ENCODE measurements at regions not wholly inside any gene's neighbourhood (a gene's known extent, or its start where the extent isn't known, plus 50 kb on each side); places are given as distances from the start of the nearest gene placed in this dataset.

- Histone ChIP-seq H3K27ac (ENCODE audit: low read depth, low read length) (no peak overlapping the region), H3K9me3 (ENCODE audit: insufficient read depth, low read depth, low read length) (no peaks in the 10 kb centered on the region), H3K9ac (ENCODE audit: low read length) (no peak overlapping the region), H2AFZ (ENCODE audit: low read depth, low read length) (no peak overlapping the region), H4K20me1 (ENCODE audit: insufficient read depth, low read length) (no peaks in the 10 kb centered on the region), H3K36me3 (ENCODE audit: insufficient read depth, low read length) (no peaks in the 10 kb centered on the region), H3K4me3 (ENCODE audit: insufficient read depth, low read depth, low read length) (no peak overlapping the region), H3K27me3 (ENCODE audit: insufficient read depth, low read length) (no peaks in the 10 kb centered on the region), H3K4me1 (ENCODE audit: insufficient read depth, low read length) (peaks cover 9% of the 10 kb centered on the region), H3K79me2 (ENCODE audit: insufficient read depth, low read length) (no peaks in the 10 kb centered on the region), H3K4me2 (ENCODE audit: low read length) (no peak overlapping the region)
- no peak for TF ChIP-seq EZH2 (IDR thresholded peaks at IDR 0.05; ENCODE audit: insufficient read depth, low read length)
- Mint-ChIP-seq H3K27ac (ENCODE audit: unreplicated experiment) (no peak overlapping the region), H3K36me3 (ENCODE audit: low read depth, unreplicated experiment) (peaks cover 2% of the 10 kb centered on the region), H3K27me3 (ENCODE audit: low read depth, unreplicated experiment) (peaks cover 15% of the 10 kb centered on the region), H3K9me3 (ENCODE audit: unreplicated experiment) (peaks cover 2% of the 10 kb centered on the region), H3K4me1 (ENCODE audit: low read depth, unreplicated experiment) (no peaks in the 10 kb centered on the region), H3K4me3 (ENCODE audit: unreplicated experiment) (no peak overlapping the region)
- FAIRE-seq (no peak), DNase-seq (ENCODE audit: low read depth) (no peak)
Measured at GRCh38 chr22:27171212-27171611, 513.8 kb downstream of the MIAT start.

- no peaks in the 10 kb centered on the region for H3K4me1 Mint-ChIP-seq (ENCODE audit: low read depth, unreplicated experiment)
- FAIRE-seq: no peak
- H3K9ac ChIP-seq (ENCODE audit: low read length): no peak overlapping the region
- no peaks in the 10 kb centered on the region for H3K36me3 Mint-ChIP-seq (ENCODE audit: low read depth, unreplicated experiment)
- H3K9me3 Mint-ChIP-seq (ENCODE audit: unreplicated experiment): no peaks in the 10 kb centered on the region
- DNase-seq (ENCODE audit: low read depth): no peak
- H3K27me3 ChIP-seq (ENCODE audit: insufficient read depth, low read length): no peaks in the 10 kb centered on the region
- H3K79me2 ChIP-seq (ENCODE audit: insufficient read depth, low read length): no peaks in the 10 kb centered on the region
- TF ChIP-seq CTCF (IDR thresholded peaks at IDR 0.05; ENCODE audit: insufficient read depth, low read depth, low read length) (no peak), EZH2 (IDR thresholded peaks at IDR 0.05; ENCODE audit: insufficient read depth, low read length) (no peak)
- no peak overlapping the region for H3K4me2 ChIP-seq (ENCODE audit: low read length)
- no peak overlapping the region for H3K27ac Mint-ChIP-seq (ENCODE audit: unreplicated experiment)
- H3K27ac ChIP-seq (ENCODE audit: low read depth, low read length): no peak overlapping the region
- H4K20me1 ChIP-seq (ENCODE audit: insufficient read depth, low read length): no peaks in the 10 kb centered on the region
- H3K36me3 ChIP-seq (ENCODE audit: insufficient read depth, low read length): no peaks in the 10 kb centered on the region
- peaks cover 11% of the 10 kb centered on the region for H3K27me3 Mint-ChIP-seq (ENCODE audit: low read depth, unreplicated experiment)
- H3K4me3 ChIP-seq (ENCODE audit: insufficient read depth, low read depth, low read length): no peak overlapping the region
- no peak overlapping the region for H3K4me3 Mint-ChIP-seq (ENCODE audit: unreplicated experiment)
- H2AFZ ChIP-seq (ENCODE audit: low read depth, low read length): no peak overlapping the region
- no peaks in the 10 kb centered on the region for H3K9me3 ChIP-seq (ENCODE audit: insufficient read depth, low read depth, low read length)
- peaks cover 9% of the 10 kb centered on the region for H3K4me1 ChIP-seq (ENCODE audit: insufficient read depth, low read length)
Measured at GRCh38 chr22:27173530-27173929, 516.1 kb downstream of the MIAT start.

GRCh38 chr22:27175021-27175838, 517.8 kb downstream of the MIAT start:
- Histone ChIP-seq H3K36me3 (ENCODE audit: insufficient read depth, low read length) (no peaks in the 10 kb centered on the region), H3K79me2 (ENCODE audit: insufficient read depth, low read length) (no peaks in the 10 kb centered on the region), H3K4me3 (ENCODE audit: insufficient read depth, low read depth, low read length) (no peak overlapping the region), H3K9me3 (ENCODE audit: insufficient read depth, low read depth, low read length) (no peaks in the 10 kb centered on the region), H3K9ac (ENCODE audit: low read length) (no peak overlapping the region), H3K4me2 (ENCODE audit: low read length) (no peak overlapping the region), H3K27me3 (ENCODE audit: insufficient read depth, low read length) (no peaks in the 10 kb centered on the region), H3K27ac (ENCODE audit: low read depth, low read length) (no peak overlapping the region), H4K20me1 (ENCODE audit: insufficient read depth, low read length) (no peaks in the 10 kb centered on the region), H2AFZ (ENCODE audit: low read depth, low read length) (no peak overlapping the region), H3K4me1 (ENCODE audit: insufficient read depth, low read length) (peaks cover 6% of the 10 kb centered on the region)
- FAIRE-seq (no peak), DNase-seq (ENCODE audit: low read depth) (no peak)
- Mint-ChIP-seq H3K27me3 (ENCODE audit: low read depth, unreplicated experiment) (peaks cover 11% of the 10 kb centered on the region), H3K9me3 (ENCODE audit: unreplicated experiment) (no peaks in the 10 kb centered on the region), H3K4me1 (ENCODE audit: low read depth, unreplicated experiment) (no peaks in the 10 kb centered on the region), H3K27ac (ENCODE audit: unreplicated experiment) (no peak overlapping the region), H3K36me3 (ENCODE audit: low read depth, unreplicated experiment) (no peaks in the 10 kb centered on the region), H3K4me3 (ENCODE audit: unreplicated experiment) (no peak overlapping the region)
- no peak for TF ChIP-seq CTCF (IDR thresholded peaks at IDR 0.05; ENCODE audit: insufficient read depth, low read depth, low read length)
- no peak for TF ChIP-seq EZH2 (IDR thresholded peaks at IDR 0.05; ENCODE audit: insufficient read depth, low read length)

Measured in astrocyte (in vitro differentiated cells and primary cell).